ENCODE measurements at regions not wholly inside any gene's neighbourhood (a gene's known extent, or its start where the extent isn't known, plus 50 kb on each side); places are given as distances from the start of the nearest gene placed in this dataset.

DNA sequence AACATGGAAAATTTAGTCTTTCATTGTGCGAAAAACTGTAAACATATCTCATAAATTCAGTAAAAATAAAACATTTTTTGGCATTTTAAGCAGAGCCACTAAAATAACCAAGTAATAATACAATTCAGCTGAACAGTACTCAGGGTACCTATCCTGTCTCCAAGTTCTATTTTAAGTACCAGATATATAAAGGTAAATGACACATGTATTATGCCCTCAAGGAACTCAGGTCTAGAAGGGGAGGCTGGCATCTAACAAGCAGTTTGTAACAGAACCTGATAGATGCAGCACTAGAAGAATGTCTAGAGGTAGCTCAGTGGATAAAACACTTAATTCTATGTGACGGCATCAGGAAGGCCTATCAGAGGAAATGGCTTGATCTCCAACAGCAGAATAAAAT lies 112.2 kb downstream of the CRPPA start:
- TF ChIP-seq, protein P1, sequence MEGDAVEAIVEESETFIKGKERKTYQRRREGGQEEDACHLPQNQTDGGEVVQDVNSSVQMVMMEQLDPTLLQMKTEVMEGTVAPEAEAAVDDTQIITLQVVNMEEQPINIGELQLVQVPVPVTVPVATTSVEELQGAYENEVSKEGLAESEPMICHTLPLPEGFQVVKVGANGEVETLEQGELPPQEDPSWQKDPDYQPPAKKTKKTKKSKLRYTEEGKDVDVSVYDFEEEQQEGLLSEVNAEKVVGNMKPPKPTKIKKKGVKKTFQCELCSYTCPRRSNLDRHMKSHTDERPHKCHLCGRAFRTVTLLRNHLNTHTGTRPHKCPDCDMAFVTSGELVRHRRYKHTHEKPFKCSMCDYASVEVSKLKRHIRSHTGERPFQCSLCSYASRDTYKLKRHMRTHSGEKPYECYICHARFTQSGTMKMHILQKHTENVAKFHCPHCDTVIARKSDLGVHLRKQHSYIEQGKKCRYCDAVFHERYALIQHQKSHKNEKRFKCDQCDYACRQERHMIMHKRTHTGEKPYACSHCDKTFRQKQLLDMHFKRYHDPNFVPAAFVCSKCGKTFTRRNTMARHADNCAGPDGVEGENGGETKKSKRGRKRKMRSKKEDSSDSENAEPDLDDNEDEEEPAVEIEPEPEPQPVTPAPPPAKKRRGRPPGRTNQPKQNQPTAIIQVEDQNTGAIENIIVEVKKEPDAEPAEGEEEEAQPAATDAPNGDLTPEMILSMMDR (IDR thresholded peaks at IDR 0.05; ENCODE audit: low read length, missing control alignments): no peak
- no peak for DNase-seq (ENCODE audit: low read depth)
- no peak overlapping the region for H3K4me3 ChIP-seq (replicated peaks; ENCODE audit: low read depth, low read length)

DNA sequence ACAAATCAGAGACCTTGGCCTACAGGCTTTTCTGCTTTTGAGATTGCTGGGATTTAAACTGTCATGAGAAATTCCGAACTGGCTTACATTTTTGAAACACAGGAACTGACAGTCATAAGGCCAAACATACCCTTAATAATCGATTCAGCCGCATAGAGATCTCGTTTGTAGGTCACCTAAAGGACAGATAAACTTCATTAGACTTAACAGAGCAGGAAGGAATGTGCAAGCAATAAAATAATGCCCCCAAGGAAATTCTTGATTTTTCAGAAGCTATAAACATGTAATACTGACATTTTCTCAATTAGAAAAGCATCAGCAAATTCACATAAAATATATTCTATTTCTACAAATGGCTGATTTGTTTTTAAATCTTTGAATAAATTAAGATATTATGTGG lies 120.0 kb downstream of the CRPPA start:
- TF ChIP-seq, protein P1 (IDR thresholded peaks at IDR 0.05; ENCODE audit: low read length, missing control alignments): no peak
- no peak for DNase-seq (ENCODE audit: low read depth)

DNA sequence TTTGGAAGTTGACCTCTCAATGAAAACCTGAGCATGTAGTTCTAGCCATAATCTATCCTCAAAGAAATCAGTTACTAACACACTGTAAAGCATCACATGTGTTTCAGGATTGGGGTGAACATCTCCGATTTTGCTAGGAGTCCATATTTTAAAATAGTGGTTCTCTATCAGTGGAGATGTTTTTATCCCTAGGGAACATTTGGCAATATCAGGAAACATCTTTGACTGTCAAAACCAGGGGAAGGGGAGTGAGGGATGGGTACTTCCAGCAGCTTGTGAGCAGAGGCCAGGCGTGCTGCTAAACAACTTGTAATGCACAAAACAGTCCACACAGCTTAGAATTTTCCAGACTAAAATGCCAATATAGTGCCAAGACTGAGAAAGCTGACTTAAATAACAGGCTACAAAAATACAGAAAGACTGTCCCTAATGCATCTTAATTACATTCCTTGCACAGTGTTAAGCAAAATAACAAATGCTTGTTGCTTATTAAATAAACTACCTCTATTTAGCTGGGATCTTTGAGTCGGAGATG lies 120.9 kb downstream of the CRPPA start:
- no peak for DNase-seq (ENCODE audit: low read depth)
- H3K4me3 ChIP-seq (replicated peaks; ENCODE audit: low read depth, low read length): no peak overlapping the region
- TF ChIP-seq, protein P1 (IDR thresholded peaks at IDR 0.05; ENCODE audit: low read length, missing control alignments): no peak

More for the DNA sequence above, 120.0 kb downstream of the CRPPA start:
- no peak overlapping the region for H3K4me3 ChIP-seq (replicated peaks; ENCODE audit: low read depth, low read length)

DNA sequence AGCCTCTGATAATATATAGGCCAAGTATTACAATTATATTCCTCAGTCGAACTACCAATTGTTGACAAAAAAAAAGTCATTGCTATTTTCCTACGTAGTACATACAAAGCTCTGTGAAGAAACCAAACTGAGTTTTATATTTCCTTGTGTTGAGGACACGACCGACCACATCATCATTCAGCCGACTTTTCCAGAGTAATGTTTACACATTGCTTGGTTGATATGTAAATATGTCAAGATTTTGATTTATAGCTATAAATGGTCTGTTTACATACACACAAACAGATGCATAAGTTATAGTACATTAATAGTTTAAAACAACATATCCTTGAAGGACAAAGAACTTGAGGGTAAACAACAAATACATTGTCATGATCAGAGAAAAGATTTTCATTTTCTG lies 121.5 kb downstream of the CRPPA start:
- H3K4me3 ChIP-seq (replicated peaks; ENCODE audit: low read depth, low read length): no peak overlapping the region
- TF ChIP-seq, protein P1 (IDR thresholded peaks at IDR 0.05; ENCODE audit: low read length, missing control alignments): no peak
- no peak for DNase-seq (ENCODE audit: low read depth)

DNA sequence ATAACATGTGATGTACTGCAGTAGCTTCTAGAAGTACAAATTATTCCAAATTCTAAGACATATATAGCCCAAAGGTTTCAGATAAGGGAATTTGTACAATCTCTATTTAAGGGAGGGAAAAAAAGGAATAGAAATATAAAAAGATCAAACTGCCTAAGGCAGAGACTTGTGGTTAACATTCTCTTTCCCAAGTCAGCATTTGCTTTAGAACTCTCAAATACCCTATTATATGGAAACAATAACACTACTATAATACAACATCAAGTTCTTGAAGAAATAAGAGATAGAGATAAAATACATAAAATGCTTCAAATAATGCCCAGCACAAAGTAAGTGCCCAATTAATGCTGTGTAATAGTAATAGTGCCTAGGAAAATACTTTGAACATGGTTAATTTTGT lies 123.1 kb downstream of the CRPPA start:
- no peak for DNase-seq (ENCODE audit: low read depth)
- H3K4me3 ChIP-seq (replicated peaks; ENCODE audit: low read depth, low read length): no peak overlapping the region
- TF ChIP-seq, protein P1 (IDR thresholded peaks at IDR 0.05; ENCODE audit: low read length, missing control alignments): no peak

DNA sequence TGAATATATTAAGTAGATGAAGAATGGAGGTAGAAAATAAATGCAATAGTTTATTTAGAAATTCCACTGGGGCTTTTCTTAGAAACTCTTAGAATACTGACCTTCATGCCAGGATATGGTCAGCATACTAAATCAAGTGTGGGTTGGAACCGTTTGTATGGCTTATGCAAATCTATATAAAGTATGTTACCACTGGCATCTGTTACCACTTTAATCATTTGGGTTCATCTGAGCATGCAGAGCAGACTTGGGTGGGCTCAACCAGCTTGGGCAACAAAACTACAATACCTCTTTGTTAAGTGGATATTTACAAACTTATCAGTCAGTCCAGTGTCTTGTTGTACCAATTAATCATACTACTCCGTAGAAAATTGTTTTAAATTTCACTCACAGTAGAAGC lies 125.8 kb downstream of the CRPPA start:
- no peak for DNase-seq (ENCODE audit: low read depth)
- TF ChIP-seq, protein P1 (IDR thresholded peaks at IDR 0.05; ENCODE audit: low read length, missing control alignments): no peak
- no peak overlapping the region for H3K4me3 ChIP-seq (replicated peaks; ENCODE audit: low read depth, low read length)

DNA sequence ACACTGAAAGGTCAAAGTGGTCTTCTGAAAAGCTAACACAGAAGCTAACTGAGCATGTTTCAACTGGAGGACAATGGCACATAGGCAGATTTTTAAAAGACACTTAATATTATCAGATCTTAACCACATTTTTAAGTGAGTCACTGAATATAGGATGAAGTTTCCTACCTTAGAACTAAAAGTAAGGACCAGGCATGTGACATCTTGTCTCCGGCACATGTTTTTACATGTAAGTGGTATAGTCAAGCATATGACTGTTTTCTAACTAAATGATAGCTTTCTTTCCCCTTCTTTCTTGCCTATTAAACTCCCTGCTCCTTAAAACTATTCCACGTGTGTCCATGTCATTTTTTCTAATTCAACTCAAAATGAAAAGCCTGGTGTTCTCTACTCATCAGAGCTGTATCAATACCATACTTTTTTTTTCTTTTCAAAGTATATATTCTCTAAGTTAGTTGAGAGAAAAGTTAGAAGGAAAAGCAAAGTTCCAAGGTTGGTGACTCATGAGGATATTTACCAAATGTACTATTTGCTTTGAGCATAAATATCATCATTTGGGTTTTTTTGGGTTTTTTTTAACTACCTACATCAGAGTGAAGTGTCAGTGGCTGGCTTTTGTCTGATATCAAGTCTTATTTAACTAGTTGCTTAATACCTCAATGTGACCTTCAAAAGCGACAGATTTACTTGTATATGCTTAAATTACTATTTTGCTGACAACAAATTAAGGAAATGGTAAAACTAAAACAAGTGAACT lies 127.5 kb downstream of the CRPPA start:
- DNase-seq (ENCODE audit: low read depth): no peak
- no peak overlapping the region for H3K4me3 ChIP-seq (replicated peaks; ENCODE audit: low read depth, low read length)
- TF ChIP-seq, protein P1 (IDR thresholded peaks at IDR 0.05; ENCODE audit: low read length, missing control alignments): no peak

Measured in fibroblast of pulmonary artery (primary cell).